T-helper 22 cell (primary cell): ENCODE measurements at regions not wholly inside any gene's neighbourhood (a gene's known extent, or its start where the extent isn't known, plus 50 kb on each side); places are given as distances from the start of the nearest gene placed in this dataset.
"Not testable (repeated sequence)": the region's sequence is repeated elsewhere in the genome, so short reads cannot be mapped to it uniquely, and the experiment has no call there.

Experiments
- DNase-seq: peaks from one replicate; pipeline ENCODE4 v3.0.0-alpha.2; 2020; ENCODE audit warnings: low read depth

DNA sequence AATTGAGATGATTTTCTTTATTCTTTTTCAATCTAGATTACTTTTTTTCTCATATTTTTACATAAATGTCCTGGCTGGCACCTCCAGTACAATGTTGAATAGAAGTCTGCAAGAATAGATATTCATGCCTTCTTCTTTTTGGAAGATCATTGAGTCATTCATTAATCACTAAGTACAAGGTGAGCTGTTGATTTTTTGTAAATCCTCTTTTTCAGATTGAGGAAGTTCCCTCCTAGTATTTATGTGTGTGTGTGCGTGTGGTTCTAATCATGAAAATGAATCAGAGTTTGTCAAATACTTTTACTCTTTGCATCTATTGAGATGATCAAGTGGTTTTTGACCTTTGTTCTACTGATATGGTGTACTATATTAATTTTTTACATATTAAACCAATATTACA lies 859.3 kb downstream of the KCNT2 start:
- no peak for DNase-seq

DNA sequence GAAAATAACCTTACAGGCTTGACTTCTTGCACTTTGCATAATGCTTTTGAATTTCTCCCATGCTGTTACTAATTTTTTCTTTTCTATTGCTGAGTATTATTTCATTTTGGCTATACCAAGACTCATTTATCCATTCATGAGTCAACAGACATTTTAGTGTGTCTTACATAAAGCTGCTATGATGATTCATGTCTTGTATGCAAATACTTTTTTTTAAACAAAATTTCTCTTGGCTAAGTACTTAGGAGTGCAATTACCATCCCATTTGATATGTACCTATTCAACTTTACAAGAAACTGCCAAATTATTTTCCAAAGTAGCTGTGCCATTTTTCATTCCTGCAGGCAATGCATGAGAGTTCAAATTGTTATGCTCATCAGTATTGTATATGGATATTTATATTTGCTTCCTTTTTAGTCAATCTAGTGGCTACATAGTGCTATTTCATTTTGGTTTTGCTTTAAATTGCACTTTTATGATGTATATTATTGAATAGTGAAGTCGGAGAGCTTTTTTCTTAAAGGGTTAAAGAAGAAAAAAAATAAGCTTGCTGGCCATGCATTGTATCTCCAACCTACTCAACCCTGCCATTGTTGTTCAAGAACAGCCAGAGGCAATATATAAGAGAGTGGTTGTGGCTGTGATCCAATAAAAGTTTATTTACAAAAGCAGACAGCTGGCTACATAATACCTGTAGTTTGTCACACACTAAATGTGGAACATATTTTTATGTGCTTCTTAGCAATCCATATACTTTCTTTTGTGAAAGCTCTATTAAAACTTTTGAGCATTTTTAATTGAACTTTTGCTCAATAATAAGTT lies 862.8 kb downstream of the KCNT2 start:
- no peak for DNase-seq

DNA sequence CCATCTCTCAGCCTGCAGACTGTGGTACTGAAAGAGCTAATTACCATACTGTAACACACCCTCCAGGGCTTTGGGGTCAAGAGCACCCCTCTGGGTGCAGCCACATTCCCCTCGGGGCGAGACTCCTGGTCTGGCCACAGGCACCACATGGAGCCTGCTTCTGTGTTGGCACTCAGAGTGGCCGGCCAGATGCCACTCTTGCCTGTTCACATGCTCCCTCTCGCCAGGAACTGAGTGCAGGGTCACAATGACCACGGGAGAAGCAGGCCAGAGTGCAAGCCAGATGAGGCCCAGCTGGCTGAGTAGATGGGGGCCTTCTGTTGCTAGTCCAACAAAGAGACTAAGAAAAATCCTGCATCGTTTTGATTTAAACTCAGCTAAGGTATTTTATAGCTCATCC lies 864.0 kb downstream of the KCNT2 start:
- no peak for DNase-seq

DNA sequence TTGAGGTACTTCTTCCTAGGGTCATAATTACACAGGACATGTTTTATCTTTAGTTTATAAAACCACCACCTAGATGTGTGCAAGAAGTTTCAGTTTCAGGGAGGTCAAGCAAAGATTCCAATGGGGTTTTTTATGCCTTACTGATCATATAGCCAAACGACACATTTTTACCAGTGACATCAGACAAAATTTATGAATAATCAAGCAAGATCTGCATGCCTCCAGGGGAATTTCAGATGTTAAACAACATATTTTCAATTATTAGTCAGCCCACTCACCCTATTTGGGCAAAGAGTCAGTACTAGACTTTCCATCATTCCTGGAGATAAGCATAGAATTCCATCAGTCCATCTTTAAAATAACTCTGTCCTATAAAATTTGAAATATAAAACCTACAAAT lies 867.4 kb downstream of the KCNT2 start:
- DNase-seq = no peak

DNA sequence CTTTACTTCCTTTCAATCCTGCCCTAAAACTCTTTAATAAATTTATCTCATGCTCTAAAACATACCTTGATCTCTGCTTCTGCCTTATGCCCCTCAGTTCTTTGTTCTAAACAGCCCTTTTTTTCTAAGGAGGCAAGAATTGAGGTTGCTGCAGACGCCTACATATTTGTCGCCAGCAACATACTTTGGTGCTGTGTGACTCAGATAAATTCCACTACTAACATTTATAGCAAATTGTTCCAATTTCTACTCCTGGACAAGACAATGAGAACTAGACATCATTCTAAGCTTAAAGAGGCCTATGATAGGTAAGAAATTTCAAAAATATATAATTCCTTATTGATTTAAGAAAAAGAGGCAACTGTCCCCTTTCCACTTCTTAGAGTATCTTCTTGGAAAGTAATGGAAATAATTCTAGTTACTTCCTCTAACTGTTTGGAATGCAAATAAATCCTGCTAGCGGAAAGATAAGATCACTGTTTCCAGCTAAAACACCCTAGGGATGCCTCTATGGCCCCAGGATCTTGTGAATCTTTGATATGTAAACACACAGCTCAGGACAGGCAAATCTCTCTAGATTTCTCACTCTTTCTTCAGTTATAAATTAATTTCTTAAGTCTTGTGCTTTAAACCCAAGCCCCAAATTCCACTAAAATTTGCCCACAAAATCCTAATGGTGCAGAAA lies 869.1 kb downstream of the KCNT2 start:
- no peak for DNase-seq

DNA sequence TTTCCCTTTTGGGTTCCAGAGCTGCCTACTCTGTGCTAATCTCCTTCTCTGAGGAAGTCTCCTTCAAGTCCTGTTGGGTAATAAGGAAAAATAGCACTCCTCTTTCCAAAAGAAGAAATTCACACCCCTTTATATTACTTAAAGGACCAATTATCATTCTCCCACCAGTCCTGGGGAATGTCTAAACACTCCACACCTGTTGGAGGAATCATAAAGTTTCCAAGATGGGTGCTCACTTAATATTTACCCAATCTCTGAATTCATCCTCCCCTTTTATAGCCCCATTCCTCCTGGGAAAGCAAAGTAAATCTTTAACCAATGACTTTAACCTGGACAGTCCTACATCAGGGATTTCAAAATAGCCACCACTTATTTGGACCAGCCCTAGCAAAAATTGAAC lies 873.1 kb downstream of the KCNT2 start:
- no peak for DNase-seq

DNA sequence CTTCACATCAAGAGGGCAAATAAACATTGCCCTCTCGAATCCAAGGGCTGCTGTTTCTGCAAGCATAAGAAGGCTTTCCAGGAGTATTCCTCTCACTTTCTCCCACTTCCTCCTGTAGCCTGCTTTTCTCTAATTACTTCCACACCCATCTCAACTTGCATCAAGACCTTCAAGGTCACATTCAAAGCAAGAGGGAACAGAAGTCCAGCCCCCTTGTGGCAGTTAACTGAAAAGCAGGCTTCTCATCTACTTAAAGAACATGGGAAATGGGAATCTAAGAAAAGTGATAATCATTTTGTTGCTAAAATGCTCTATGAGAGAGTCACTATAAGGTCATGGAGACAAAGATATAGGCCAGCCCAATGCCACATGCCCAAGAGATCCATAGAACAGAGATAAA lies 874.4 kb downstream of the KCNT2 start:
- no peak for DNase-seq

DNA sequence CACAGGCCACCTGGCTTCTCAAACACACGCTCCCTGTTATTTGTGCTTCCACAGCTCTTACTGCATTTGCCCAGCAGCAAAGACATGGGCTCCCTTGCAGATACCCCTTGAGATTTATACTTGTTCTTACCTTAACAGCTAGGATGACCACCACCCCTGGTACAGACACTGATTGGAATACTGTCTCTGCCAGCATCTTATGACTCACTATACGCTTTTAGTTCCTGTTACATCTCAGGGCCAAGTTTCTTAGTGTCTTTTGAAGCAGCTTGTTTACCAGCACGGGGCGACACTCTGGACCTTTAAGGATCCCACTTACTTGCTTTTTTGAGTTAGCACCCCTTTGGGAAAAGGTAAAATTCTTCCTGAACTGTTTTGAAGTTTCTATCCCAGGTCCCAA lies 874.8 kb downstream of the KCNT2 start:
- DNase-seq = no peak

DNA sequence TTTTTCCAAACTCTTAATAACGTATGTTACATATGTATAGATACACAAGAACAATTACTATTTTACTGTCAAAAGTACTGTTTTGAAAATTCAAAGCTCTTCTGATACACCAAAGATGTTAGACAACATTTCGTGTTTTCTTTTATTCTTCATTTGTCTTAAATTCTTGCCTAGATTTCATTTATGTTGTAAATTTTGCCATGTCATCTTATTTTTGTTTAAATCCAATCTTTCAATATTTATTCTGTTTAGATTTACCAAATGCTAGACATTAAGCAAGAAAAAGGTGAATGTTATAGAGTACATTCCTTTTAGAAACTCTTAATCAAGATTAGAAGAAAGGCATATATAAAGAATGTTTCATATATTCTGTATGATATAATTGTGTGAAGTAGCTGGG lies 876.9 kb downstream of the KCNT2 start:
- no peak for DNase-seq

DNA sequence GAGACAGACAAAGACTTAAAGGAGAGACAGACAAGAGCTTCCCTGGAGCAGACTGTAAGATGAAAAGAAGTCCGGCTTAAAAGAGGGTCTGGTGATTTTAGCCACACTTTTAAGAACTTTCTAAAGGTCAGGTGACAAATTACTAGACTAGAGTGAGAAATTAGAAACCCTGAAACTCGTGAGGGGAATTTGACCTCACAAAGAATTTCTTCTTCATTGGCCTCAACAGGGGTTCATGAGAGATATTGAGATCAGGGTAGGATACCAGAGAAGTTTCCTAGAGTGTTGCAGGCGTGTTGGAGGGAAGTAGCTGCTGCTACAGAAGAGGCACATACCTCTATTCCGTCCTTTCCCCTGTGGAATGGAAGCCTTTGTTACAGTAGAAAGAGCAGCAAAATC lies 884.4 kb downstream of the KCNT2 start:
- DNase-seq = no peak

DNA sequence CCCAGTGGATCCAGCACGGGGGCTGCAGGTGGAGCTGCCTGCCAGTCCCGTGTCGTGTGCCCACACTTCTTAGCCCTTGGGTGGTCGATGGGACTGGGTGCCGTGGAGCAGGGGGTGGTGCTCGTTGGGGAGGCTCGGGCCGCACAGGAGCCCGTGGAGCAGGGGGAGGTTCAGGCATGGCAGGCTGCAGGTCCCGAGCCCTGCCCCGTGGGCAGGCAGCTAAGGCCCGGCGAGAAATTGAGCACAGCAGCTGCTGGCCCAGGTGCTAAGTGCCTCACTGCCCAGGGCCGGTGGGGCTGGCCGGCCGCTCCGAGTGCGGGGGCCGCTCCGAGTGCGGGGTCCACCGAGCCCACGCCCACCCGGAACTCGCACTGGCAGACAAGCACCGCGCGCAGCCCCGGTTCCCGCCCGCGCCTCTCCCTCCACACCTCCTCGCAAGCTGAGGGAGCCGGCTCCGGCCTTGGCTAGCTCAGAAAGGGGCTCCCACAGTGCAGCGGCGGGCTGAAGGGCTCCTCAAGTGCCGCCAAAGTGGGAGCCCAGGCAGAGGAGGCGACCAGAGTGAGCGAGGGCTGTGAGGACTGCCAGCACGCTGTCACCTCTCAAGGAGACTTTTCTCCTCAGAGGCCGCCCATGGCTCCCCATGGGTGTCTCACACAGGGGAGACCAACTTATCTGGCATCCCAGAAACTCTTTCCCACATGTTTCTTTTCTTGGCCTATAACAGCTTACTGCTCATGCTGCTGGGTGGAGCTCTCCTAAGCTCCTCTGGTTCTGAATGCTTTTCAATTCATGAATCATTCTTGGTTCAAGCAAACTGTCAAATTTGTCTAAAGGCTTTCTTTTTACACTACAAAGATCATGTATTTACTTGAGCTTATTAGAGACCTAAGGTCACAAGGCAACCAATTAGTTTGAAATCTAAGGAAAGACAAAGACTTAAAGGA lies 885.1 kb downstream of the KCNT2 start:
- DNase-seq = not testable (repeated sequence)

DNA sequence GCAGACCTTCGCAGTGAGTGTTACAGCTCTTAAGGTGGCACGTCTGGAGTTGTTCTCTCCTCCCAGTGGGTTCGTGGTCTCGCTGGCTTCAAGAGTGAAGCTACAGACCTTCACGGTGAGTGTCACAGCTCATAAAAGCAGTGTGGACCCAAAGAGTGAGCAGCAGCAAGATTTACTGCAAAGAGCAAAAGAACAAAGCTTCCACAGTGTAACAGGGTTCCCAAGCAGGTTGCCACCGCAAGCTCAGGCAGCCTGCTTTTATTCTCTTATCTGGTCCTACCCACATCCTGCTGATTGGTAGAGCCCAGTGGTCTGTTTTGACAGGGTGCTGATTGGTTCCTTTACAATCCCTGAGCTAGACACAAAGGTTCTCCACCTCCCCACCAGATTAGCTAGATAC lies 886.1 kb downstream of the KCNT2 start:
- not testable (repeated sequence) for DNase-seq

DNA sequence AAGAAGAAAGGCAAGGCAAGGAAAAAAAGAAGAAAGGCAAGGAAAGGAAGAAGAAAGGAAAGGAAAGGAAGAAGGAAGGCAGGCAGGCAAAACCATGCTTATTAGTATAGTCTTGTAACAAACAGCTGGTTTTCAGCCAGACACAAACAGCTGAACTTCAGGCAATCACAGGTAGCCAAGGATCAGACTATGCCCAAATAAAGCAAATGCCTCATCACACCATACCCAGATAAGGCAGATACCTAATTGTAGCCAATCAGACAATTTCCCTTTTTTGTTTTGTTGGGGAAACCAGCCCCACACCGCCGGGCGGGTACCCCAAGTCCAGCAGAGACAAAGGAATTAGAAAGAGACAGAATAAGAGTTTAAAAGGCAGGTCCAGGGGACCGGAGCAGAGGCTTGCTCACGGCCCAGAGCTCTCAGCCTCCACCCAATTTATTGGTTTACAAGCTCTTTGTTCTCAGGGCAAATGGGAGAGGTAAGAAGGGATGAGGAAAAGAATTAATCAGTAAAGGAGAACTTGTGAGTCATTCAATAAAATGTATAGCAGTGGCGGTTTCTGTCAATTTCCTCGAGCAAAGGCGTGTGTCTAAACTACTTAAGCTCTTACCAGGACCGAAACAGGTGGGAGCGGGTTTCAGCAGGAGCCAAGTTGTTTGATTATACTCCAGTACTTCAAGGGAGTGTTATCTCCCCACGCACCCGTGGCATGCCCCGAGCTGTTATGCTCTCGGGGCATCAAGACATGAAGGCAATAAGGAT lies 886.8 kb downstream of the KCNT2 start:
- no peak for DNase-seq

DNA sequence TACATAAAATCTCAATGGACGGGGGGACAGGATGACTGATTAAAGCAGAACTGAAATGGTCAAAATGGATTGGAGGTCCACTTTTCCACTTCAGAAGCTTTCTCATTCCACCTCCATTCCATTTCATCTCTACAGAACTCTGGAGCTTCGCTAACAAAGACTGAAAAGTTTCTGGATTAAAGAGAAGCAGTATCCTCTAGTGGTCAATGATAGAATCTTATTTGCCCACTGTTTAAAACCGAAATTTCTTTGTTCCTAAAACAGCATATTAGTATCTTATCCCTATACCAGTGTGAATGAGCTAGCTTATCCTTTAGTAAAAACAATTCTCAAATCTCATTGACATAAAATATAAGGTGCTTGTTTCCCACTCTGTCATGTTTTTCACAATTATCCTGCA lies 890.6 kb downstream of the KCNT2 start:
- no peak for DNase-seq

DNA sequence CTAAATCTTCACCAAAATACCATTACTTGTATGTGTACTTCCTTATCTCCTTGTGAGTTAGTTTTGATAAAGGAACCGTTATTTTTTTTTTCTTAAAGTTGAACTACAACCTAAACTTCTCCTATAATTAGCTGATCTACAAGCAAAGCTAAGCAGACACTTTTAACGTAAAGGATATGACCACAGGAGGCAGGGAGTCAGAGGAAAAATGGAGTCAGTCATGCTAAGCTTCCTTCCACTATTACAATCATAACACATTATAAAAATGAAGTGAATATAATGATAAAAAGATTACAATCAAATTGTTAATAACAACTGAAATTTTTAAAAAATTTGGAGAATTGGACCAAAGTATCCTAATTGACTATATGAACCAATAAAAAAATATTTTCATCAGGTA lies 892.6 kb downstream of the KCNT2 start:
- no peak for DNase-seq

DNA sequence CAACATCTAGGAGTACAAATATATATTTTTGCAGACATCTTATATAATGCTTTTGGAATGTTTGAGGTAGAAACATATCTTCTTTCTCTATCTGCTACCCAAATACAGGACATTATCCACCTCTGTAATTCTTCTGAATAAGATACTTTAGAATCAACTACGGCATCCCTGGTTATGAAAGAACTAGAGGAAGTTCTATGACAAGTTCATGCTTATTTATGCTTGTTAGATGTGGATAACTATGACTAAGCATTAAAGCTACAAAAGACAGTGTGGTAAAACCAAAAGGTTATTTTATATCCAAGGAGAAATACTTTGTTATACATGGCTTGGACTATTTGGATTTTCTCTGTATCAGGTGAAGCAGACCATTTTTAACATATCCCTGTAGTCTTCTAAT lies 894.0 kb downstream of the KCNT2 start:
- DNase-seq = no peak

DNA sequence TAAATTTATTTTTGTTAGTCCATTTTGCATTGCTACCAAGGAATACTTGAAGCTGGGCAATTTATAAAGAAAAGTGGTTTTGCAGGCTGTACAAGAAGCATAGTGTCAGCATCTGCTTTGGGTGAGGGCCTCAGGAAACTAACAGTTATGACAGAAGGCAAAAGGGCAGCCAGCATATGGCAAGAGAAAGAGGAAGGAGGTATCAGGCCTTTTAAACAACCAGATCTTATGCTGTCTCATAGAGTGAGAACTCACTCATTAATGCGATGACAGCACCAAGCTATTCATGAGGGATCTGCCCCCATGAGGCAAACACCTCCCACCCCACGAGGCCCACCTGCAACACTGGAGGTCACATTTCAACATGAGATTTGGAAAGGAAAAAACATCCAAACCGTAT lies 898.4 kb downstream of the KCNT2 start:
- no peak for DNase-seq

DNA sequence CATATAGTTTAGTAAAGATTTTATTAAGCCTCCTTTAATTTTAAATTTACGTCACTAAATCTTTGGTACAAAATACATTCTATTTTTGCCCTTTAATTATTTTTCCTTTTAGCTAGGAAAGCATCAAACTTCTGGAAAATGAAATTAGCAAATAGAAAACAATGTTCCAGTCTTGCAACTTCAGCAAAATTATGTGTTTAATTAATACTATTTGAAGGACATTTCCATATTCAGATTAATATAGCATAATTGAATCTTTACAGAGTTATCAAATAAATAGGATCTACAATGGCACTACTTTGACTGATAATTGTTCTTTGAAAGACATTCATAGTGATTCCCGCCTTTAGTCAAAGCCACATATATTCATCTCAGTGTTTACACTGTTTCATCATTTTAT lies 904.2 kb downstream of the KCNT2 start:
- DNase-seq = no peak

DNA sequence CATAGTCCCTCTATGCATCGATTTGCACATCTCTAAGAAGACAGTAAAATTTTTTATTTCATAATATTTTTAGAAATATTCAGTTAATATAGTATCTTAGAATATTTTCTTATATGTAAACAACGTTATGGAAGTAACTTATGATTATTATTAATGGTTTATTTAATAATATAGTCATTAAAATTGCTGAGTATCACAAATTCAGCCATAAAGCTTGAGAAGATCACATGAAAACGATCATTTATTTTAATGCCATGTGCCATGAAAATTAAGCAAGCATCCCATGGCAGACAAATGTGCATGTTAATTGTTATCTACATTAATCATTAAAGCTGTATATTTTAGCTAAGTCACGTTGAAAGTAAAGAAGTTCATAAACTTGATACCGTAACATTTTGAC lies 907.1 kb downstream of the KCNT2 start:
- no peak for DNase-seq

DNA sequence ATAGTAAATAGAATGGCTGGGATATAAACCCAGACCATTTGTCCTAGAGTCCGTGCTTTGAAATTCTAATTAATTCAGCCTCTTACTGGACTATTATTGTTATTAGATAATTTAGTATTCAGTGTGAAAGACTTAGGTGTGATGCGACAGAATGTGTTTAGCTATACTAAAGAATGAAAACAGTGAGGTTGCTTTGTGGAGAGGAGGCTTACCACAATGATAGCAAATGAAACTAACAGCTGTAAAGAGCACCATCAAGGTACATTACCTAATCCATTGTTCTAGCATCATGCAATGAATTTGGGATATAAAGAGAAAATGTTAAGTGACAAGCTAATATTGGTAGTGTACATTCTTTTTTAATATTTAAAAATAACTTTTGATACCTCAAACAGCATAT lies 911.1 kb downstream of the KCNT2 start:
- no peak for DNase-seq

DNA sequence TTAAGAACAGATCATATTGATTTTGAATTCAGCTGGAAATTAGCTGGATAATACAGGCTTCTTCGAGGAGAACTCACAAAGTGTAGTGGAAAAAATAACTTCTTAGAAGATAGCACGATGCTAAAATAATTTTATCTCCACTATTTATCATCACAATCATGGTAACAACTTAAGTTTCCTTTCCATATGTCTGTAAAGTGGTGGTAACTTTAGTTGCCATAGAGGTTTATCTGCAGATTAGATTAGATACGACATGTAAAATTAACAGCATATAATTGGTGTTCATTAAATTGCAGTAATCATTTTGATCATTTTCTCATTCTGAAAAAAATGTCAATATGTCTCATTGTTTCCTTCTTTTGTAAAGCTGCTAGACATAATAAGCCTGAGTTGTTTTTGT lies 921.5 kb downstream of the KCNT2 start:
- DNase-seq = no peak

DNA sequence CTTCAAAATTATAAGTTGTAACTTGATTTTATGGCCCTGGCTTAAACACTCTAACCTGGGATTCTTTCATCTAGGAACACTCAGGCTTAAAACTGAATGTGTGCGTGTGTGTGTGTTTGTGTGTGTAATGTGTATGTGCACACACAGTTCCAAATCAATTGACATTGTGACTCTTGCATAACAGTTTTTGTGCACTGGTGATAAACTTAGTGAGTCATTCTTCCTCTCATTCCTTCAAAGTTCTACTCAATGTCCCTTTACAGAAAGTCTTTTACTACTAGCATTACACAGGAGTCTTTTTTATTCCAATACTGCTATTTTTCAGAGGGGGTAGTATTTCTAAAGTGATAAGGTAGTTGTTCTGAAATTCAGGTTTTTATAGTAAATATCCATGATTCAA lies 943.6 kb downstream of the KCNT2 start:
- no peak for DNase-seq
